ENCODE measurements at regions not wholly inside any gene's neighbourhood (a gene's known extent, or its start where the extent isn't known, plus 50 kb on each side); places are given as distances from the start of the nearest gene placed in this dataset.

DNA sequence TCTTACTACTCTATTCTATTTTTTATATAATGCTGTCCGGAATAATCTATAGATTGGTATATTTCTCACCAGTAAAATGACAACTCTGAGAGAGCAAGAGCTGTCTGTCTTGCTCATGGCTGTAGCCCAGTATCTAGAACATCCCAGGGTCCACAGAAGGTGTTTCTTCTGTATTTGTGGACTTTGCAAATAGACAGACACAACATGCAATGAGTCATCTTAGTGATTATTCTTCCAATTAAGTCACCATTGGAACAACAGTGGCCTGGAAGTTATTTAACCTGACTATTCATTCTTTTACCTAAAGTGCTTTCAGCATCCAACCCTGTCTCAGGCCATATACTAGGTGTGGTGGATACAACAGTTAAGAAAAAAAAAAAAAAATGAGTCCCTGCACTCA is 179.5 kb downstream of the PPARGC1A start:
- TF ChIP-seq, protein P1, sequence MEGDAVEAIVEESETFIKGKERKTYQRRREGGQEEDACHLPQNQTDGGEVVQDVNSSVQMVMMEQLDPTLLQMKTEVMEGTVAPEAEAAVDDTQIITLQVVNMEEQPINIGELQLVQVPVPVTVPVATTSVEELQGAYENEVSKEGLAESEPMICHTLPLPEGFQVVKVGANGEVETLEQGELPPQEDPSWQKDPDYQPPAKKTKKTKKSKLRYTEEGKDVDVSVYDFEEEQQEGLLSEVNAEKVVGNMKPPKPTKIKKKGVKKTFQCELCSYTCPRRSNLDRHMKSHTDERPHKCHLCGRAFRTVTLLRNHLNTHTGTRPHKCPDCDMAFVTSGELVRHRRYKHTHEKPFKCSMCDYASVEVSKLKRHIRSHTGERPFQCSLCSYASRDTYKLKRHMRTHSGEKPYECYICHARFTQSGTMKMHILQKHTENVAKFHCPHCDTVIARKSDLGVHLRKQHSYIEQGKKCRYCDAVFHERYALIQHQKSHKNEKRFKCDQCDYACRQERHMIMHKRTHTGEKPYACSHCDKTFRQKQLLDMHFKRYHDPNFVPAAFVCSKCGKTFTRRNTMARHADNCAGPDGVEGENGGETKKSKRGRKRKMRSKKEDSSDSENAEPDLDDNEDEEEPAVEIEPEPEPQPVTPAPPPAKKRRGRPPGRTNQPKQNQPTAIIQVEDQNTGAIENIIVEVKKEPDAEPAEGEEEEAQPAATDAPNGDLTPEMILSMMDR (IDR thresholded peaks at IDR 0.05): no peak
- TF ChIP-seq POLR2A (IDR thresholded peaks at IDR 0.05): no peak
